ENCODE measurements at regions not wholly inside any gene's neighbourhood (a gene's known extent, or its start where the extent isn't known, plus 50 kb on each side); places are given as distances from the start of the nearest gene placed in this dataset.

DNA sequence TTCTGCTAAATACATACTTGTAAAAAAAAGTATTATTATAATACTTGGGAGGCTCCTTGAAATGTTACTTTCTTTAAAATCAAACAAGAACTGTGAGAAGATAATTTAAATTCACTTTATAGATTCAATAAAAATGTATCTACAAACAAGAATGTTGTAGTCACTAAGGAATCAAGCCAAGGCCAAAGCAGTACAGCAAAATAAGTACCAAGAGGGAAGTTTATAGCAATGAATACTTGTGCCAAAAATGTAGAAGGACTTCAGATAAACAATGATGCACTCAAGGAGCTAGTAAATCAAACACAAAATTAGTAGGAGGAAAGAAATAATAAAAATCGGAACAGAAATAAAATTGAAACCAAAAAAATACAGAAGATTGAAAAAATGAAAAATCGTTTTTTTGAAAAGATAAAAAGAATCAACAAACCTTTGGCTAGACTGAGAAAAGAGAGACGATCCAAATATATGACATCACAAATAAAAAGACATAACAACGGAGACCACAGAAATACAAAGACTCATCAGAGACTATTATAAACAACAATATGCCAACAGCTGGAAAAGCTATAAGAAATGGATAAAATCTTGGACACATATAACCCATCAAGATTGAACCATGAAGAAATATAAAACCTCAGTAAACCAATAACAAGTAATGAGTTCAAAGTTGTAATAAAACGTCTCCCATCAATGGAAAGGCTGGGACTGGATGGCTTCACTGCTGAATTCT is 286.0 kb upstream of the TMEM229A start:
- TF ChIP-seq, protein P1, sequence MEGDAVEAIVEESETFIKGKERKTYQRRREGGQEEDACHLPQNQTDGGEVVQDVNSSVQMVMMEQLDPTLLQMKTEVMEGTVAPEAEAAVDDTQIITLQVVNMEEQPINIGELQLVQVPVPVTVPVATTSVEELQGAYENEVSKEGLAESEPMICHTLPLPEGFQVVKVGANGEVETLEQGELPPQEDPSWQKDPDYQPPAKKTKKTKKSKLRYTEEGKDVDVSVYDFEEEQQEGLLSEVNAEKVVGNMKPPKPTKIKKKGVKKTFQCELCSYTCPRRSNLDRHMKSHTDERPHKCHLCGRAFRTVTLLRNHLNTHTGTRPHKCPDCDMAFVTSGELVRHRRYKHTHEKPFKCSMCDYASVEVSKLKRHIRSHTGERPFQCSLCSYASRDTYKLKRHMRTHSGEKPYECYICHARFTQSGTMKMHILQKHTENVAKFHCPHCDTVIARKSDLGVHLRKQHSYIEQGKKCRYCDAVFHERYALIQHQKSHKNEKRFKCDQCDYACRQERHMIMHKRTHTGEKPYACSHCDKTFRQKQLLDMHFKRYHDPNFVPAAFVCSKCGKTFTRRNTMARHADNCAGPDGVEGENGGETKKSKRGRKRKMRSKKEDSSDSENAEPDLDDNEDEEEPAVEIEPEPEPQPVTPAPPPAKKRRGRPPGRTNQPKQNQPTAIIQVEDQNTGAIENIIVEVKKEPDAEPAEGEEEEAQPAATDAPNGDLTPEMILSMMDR (IDR thresholded peaks at IDR 0.05; ENCODE audit: low read depth, low read length): no peak
- Histone ChIP-seq H3K9me3 (no peaks in the 10 kb centered on the region), H3K27me3 (no peaks in the 10 kb centered on the region), H3K36me3 (no peaks in the 10 kb centered on the region), H3K4me3 (ENCODE audit: low read depth, low read length) (no peak overlapping the region), H3K4me1 (no peaks in the 10 kb centered on the region)
- DNase-seq: no peak

DNA sequence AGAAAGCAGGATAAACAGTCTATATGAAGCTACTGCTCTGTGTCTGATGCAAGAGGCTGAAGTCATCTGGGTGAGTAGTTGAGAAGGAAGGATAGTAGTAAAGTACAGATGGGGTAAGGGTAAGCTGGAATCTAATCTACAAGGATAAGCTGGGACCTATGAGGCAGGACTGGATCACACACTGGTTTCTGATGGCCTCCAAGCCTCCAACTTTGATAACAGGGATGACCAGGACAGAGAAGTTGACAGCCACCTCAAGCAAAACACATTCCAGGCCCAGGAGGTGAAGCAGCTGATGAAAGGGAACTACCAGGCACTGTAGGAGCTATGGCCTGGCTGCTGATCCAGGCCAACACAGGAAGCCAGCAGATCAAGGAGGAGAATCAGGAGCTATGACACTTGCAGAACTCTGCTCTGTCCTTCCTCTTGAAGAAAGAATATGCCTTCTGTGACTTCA is 278.1 kb upstream of the TMEM229A start:
- TF ChIP-seq, protein P1 (IDR thresholded peaks at IDR 0.05; ENCODE audit: low read depth, low read length): no peak
- no peak overlapping the region for H3K4me3 ChIP-seq (ENCODE audit: low read depth, low read length)
- H3K4me1 ChIP-seq: no peaks in the 10 kb centered on the region
- H3K9me3 ChIP-seq: no peaks in the 10 kb centered on the region
- H3K36me3 ChIP-seq: no peaks in the 10 kb centered on the region
- DNase-seq: no peak
- no peaks in the 10 kb centered on the region for H3K27me3 ChIP-seq

DNA sequence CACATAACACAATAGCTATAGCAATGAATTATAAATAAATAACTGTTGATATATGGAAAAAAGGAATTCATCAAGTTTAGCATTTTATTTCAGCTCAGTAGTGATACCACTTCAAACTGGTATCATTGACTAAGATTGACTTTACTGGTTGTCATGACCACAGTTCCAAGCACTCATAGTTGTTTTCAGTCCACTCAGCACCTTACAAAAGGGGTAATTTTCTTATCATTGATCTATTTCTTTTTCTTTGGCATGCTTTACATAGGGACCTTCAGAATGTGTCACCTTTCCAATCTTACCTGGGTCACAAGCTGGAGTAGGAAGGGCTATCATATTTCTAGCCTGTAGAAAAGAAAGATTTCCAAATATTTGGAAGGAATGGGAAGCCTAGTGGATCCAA is 275.5 kb upstream of the TMEM229A start:
- Histone ChIP-seq H3K4me1 (no peaks in the 10 kb centered on the region), H3K36me3 (no peaks in the 10 kb centered on the region), H3K4me3 (ENCODE audit: low read depth, low read length) (no peak overlapping the region), H3K27me3 (no peaks in the 10 kb centered on the region), H3K9me3 (no peaks in the 10 kb centered on the region)
- DNase-seq: no peak
- TF ChIP-seq, protein P1 (IDR thresholded peaks at IDR 0.05; ENCODE audit: low read depth, low read length): no peak

DNA sequence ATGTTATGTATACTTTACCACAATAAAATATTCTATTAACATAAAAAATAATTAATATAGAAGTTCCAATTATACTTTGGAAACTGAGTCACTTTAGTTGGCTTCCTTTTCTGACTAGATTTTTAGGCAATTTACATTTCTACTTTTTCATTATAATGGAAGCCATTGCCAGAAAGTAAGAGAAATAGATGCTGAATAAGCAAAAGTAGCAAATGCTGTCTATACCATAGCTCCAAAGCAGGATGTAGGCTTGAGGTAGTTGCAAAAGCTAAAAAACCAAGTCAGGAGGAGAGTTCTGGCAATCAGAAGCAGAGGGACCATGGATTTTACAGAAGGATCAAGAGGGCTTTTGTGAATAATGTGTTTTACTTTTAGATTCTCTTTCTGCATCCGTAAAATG is 262.4 kb upstream of the TMEM229A start:
- no peaks in the 10 kb centered on the region for H3K9me3 ChIP-seq
- TF ChIP-seq, protein P1 (IDR thresholded peaks at IDR 0.05; ENCODE audit: low read depth, low read length): no peak
- H3K27me3 ChIP-seq: no peaks in the 10 kb centered on the region
- H3K4me1 ChIP-seq: no peaks in the 10 kb centered on the region
- no peak for DNase-seq
- H3K36me3 ChIP-seq: no peaks in the 10 kb centered on the region
- H3K4me3 ChIP-seq (ENCODE audit: low read depth, low read length): no peak overlapping the region

DNA sequence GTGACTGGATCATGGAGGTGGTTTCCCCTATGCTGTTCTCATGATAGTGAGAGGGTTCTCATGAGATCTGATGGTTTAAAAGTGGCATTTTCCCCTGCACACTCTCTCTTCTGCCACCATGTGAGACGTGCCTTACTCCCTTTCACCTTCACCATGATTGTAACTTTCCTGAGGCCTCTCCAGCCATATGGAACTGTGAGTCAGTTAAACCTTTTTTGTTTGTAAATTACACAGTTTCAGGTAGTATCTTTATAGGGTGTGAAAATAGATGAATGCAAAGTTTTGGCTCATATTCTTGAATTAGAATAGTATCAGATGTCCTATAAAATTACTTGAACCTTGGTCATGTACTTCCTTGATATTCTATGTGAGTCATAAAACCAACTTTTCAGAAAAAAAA is 252.1 kb upstream of the TMEM229A start:
- TF ChIP-seq, protein P1 (IDR thresholded peaks at IDR 0.05; ENCODE audit: low read depth, low read length): no peak
- Histone ChIP-seq H3K27me3 (no peaks in the 10 kb centered on the region), H3K4me3 (ENCODE audit: low read depth, low read length) (no peak overlapping the region), H3K9me3 (no peaks in the 10 kb centered on the region), H3K36me3 (no peaks in the 10 kb centered on the region), H3K4me1 (no peaks in the 10 kb centered on the region)
- no peak for DNase-seq

DNA sequence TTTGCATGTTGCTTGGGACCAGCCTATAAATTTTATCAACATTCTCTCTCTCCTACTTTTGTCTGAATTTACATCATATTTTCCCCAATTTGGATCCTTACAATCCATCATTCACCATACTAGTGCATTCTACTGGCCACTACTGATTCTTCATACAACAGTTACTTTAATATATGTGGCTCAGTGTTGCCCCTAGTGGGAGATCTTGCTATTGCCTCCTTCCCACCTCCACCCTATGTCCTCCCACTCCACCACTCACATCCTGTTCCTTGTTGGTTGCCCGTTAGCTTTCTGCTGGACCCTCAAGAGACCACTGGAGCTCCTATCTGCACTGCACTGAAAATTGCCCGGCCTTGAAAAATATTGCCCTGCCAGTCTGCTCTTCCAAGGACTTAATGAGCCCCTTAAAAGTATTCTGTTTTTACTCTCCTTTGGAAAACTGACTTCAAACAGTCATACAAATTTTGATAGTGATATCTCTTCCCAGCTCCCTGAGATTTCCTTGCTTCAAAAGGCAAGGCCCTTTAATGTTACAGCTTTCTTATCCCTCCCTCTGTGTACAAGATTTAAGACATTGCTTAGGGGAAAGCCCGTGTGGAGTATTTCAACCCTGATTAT is 243.2 kb upstream of the TMEM229A start:
- H3K36me3 ChIP-seq: no peaks in the 10 kb centered on the region
- no peaks in the 10 kb centered on the region for H3K9me3 ChIP-seq
- no peaks in the 10 kb centered on the region for H3K27me3 ChIP-seq
- peak; percentile 66 for DNase-seq
- H3K4me1 ChIP-seq: no peaks in the 10 kb centered on the region
- TF ChIP-seq, protein P1 (IDR thresholded peaks at IDR 0.05; ENCODE audit: low read depth, low read length): peak; percentile 83
- H3K4me3 ChIP-seq (ENCODE audit: low read depth, low read length): no peak overlapping the region
